Heart right ventricle (tissue), 16 donors: ENCODE measurements at regions not wholly inside any gene's neighbourhood (a gene's known extent, or its start where the extent isn't known, plus 50 kb on each side); places are given as distances from the start of the nearest gene placed in this dataset.
"Not testable (repeated sequence)": the region's sequence is repeated elsewhere in the genome, so short reads cannot be mapped to it uniquely, and the experiment has no call there.

Source experiments
- ATAC-seq, 8 donors: fragments of 200-7000 bp; cut with Tn5 transposase; one replicate each; pipeline ENCODE4 v1.9.1; 2020; ENCODE audit warnings: mild to moderate bottlenecking in 8 of 8, moderate library complexity in 8 of 8, moderate number of reproducible peaks in 1 of 8
- DNase-seq, 2 donors: peaks; one replicate each; pipeline ENCODE4 v3.0.0-alpha.2; 2020
- H3K27ac ChIP-seq, 10 donors: fragments of 200-600 bp; sonication (generic) in 2 of 10; one replicate each; pipeline versions ENCODE4 v1.5.0 to v1.8.0; 2020 to 2022; ENCODE audit warnings: mild to moderate bottlenecking in 3 of 10
- H3K27me3 ChIP-seq, 7 donors: fragments of 200-600 bp; one replicate each; pipeline ENCODE4 v1.8.0; 2021 to 2022; ENCODE audit warnings: mild to moderate bottlenecking in 2 of 7
- H3K36me3 ChIP-seq, 9 donors: fragments of 200-600 bp; sonication (generic) in 1 of 9; one replicate each; pipeline versions ENCODE4 v1.5.0 to v1.8.0; 2020 to 2022; ENCODE audit warnings: mild to moderate bottlenecking in 2 of 9
- H3K4me1 ChIP-seq, 9 donors: fragments of 200-600 bp; sonication (generic) in 1 of 9; one replicate each; pipeline versions ENCODE4 v1.5.0 to v1.8.0; 2020 to 2022; ENCODE audit warnings: mild to moderate bottlenecking in 4 of 9
- H3K4me3 ChIP-seq, 10 donors: fragments of 200-600 bp; sonication (generic) in 2 of 10; one replicate each; pipeline versions ENCODE4 v1.5.0 to v1.8.0; 2020 to 2022; ENCODE audit warnings: mild to moderate bottlenecking in 7 of 10, moderate library complexity in 2 of 10
- H3K9me3 ChIP-seq, 11 donors: fragments of 200-600 bp in 10 of 11; sonication (generic) in 2 of 11; one replicate each; pipeline versions ENCODE4 v1.5.0 to v1.8.0; 2013 to 2022; ENCODE audit warnings: mild to moderate bottlenecking in 2 of 11, control low read depth in 1 of 11, moderate library complexity in 1 of 11
- WGBS, 2 donors: extraction: QIAGEN DNeasy Blood & Tissue Kit; methylation state at CpG; one replicate each; pipeline ENCODE4 v1.1.7; 2013; ENCODE audit warnings: inconsistent platforms in 1 of 2; 5-methylcytosine and 5-hydroxymethylcytosine counted together
- intact Hi-C, 10 donors: fragments of 100-400 bp; cut with DNase I; formaldehyde crosslinking; loops; one replicate each; pipeline versions ENCODE4 v1.11.1 to v1.14.2; 2022
- TF ChIP-seq, protein P1 (sequence below), 9 donors: fragments of 200-600 bp; sonication (generic) in 2 of 9; IDR thresholded peaks; one replicate each; pipeline versions ENCODE4 v1.5.0 to v1.8.0; 2021 to 2022; ENCODE audit warnings: antibody characterized with exemption in 9 of 9, mild to moderate bottlenecking in 5 of 9, moderate library complexity in 1 of 9
- donor health status: Arrhythmogenic right ventricular cardiomyopathy.
- donor health status: ischemic (EF 13 %, LVEDD 7.1; RV severe dilation, severe dysfunction).
- donor health status: healthy with polysubstance abuse.
- donor health status: DM: no; HTN: yes; CAD: no.
- donor health status: DM: no; HTN: no; CAD: no.
- donor health status: ischemic (EF 25% LVEDD 6.9; RV normal size, moderate dysfunction).
- donor health status: ischemic (EF 25% LVEDD 5.7; RV mildly dilated, moderate dysfunction).
- donor health status: healthy.
- donor health status: DM: yes; HTN: yes; CAD: no.
- donor health status: Ischemic cardiomyopathy.
- donor health status: ischemic (EF 35%, LVEDD 5.7; RV mildly dilated, moderate dysfunction).
- donor health status: nonischemic (EF 11% LVEDD 7.7; RV severe dilation, severe dysfunction).
- donor health status: DM: yes; HTN: yes; CAD: no.
- donor health status: PGD.
- donor health status: ischemic (EF 29% LVEDD 5.4; RV normal size, mild dysfunction).
- donor health status: nonischemic (EF 23%, LVEDD 6.1; RV moderate dilation, normal function).

DNA sequence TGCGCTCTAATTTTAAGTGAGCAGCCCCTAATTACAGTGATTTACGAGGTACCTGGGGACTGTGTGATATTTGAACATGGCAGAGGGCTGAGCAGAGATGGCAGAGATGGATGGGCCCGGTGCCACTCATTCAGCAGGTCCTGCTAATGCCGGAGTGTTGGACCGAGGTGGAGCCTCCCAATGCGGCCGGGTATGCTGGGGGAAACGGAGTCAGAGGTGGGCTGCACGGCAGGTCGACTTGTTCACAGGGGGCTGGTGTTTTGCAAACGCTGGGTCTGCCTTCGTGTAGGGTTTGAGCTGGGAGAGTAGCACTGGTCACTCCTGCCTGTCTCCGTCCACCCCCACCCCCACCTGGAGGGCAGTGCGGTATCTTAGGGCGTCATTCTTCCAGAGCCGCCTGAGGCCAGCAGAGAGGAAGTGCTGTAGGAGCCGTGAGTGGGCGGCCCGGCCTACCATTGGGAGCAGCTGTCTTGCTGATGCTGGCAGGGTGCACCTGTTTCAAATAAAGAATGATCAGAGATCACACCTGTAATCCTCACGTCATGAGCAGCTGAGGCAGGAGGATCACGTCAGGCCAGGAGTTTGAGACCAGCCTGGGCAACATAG is 122.6 kb downstream of the IGLL1 start:
- 77 to 78% methylated on average over 21 of the region's 21 CpGs for WGBS, 2 donors
- Histone ChIP-seq H3K4me3 (no peak overlapping the region), H3K27ac (no peak overlapping the region), H3K9me3 (no peaks in the 10 kb centered on the region), H3K36me3 (no peaks in the 10 kb centered on the region), H3K4me1 (no peaks in the 10 kb centered on the region), H3K27me3 (peaks cover 0 to 48% (median 23%) of the 10 kb centered on the region in 7 donors)
- intact Hi-C loops: no loop called here
- TF ChIP-seq, protein P1, sequence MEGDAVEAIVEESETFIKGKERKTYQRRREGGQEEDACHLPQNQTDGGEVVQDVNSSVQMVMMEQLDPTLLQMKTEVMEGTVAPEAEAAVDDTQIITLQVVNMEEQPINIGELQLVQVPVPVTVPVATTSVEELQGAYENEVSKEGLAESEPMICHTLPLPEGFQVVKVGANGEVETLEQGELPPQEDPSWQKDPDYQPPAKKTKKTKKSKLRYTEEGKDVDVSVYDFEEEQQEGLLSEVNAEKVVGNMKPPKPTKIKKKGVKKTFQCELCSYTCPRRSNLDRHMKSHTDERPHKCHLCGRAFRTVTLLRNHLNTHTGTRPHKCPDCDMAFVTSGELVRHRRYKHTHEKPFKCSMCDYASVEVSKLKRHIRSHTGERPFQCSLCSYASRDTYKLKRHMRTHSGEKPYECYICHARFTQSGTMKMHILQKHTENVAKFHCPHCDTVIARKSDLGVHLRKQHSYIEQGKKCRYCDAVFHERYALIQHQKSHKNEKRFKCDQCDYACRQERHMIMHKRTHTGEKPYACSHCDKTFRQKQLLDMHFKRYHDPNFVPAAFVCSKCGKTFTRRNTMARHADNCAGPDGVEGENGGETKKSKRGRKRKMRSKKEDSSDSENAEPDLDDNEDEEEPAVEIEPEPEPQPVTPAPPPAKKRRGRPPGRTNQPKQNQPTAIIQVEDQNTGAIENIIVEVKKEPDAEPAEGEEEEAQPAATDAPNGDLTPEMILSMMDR (IDR thresholded peaks at IDR 0.05): no peak
- DNase-seq (no peak), ATAC-seq (no peak)

DNA sequence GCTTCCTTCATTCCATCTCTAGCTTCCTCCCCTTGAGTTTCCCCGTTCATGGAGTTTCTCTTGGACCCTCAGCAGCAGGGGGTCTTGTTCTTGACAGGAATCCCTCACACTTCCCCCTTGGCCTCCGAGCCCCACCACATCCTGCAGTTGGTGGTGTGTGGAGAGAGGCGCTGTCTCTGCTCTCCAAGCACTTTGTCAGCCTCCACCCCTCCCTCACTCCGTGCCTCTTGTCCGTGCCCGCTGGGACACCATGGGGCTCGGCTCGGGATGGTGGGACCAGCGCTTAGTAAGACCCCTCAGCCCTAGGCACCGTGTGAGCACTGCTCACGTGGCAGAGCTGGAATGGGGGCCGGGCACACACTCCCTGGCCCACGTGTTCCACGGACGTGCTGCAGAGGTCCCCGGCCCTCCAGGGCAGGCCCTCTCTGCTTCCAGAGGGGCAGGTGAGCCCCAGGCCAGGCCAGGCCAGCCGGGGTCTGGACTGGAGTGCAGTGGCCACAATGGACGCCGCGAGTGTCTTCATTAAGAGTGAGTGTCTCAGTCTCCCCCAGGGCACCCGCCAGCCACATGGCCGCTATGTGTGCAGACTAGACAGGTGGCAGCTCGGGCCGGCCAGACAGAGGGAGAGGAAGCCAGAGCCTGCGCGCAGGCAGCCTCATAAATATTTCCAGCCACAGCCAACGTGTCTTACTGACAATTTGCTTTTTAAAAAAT is 123.3 kb downstream of the IGLL1 start:
- intact Hi-C loops, H3K36me3 ChIP-seq, H3K27ac ChIP-seq, H3K9me3 ChIP-seq, DNase-seq, H3K4me3 ChIP-seq, H3K4me1 ChIP-seq: not testable (repeated sequence)
- H3K27me3 ChIP-seq: peaks cover 0 to 52% (median 23%) of the 10 kb centered on the region in 7 donors
- ATAC-seq: peak in 2 of 8 donors; percentile 16 to 41
- 65 to 68% methylated on average over 27 of the region's 27 CpGs for WGBS, 2 donors

DNA sequence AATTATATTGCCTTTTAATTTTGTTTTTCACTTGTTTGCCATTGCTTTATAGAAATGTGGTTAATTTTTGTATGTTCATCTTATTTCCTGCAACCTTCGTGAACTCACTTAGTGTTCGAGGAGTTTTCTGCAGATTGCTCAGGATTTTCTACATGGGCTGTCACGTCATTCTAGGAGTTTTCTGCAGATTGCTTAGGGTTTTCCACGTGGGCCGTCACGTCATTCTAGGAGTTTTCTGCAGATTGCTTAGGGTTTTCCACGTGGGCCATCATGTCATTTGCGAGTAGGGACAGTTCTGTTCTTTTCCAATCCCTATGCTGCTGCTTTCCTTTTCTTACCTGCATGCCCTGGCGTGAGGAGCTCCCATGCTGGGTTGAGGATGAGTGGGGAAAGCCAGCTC is 125.7 kb downstream of the IGLL1 start:
- H3K4me3 ChIP-seq, ATAC-seq, H3K4me1 ChIP-seq, intact Hi-C loops, H3K27ac ChIP-seq, H3K36me3 ChIP-seq, DNase-seq, H3K9me3 ChIP-seq: not testable (repeated sequence)
- WGBS, 2 donors: 71 to 72% methylated on average over 8 to 9 of the region's 9 CpGs
- H3K27me3 ChIP-seq: peaks cover 0 to 41% (median 19%) of the 10 kb centered on the region in 7 donors

DNA sequence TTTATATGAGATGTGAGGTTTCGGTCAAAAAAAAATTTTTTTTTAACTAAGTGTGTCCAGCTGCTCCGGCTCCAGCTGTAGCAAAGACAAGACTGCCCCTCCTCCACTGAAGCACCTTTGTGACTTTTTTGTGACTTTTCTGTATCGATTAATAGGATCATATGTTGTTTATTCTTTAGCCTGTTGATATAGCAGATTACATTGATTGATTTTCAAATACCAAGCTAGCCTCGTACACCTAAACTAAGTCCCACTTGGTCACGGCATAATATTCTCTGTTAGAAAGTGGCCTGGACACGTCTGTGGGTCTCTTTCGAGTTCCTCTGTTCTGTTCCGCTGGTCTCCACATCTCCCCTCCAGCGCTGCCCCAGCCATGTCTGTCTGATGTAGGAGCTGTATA is 126.8 kb downstream of the IGLL1 start:
- Histone ChIP-seq H3K4me3 (no peak overlapping the region), H3K36me3 (no peaks in the 10 kb centered on the region), H3K9me3 (no peaks in the 10 kb centered on the region), H3K27me3 (peaks cover 0 to 33% (median 19%) of the 10 kb centered on the region in 7 donors), H3K27ac (no peak overlapping the region), H3K4me1 (no peaks in the 10 kb centered on the region)
- TF ChIP-seq, protein P1 (IDR thresholded peaks at IDR 0.05): no peak
- ATAC-seq (no peak), DNase-seq (no peak)
- intact Hi-C loops: no loop called here
- 90 to 92% methylated on average over 9 of the region's 9 CpGs for WGBS, 2 donors

DNA sequence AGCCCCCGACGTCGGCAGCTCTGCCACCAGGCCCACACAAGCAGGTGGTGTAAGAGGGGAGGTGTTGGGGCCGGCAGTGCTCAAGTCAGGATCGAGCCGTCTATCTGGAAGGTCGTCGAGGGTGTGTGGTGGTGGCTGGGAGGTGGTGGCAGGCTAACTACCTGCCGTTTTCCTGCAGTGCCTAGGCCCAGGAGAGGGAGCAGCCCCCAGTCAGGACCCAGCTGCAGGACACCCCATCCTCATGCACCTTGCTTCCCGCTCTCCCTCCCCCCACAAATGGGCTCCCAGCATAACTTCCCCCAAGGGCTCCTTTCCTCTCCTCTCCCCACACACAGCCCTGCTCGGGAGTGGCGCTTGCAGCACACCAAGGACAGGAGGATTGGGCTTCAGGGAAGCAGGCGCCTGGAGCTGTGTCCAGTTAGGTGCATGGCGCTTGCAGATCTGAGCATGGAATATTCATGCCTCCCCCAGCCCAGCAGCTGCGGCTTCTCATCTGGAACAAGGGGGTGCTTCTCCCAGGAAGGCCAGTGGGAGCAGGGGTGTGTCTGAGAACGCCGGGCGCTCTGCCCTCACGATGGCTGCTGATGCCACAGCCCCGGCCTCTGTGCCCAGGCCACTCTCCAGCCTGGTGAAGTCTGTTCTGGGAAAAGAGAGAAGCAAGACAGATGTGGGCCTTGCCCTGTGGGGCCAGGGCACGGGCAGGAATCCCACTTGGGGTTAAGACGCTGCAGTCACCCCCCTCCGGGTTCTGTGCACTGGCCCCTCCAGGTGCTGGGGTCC is 127.7 kb downstream of the IGLL1 start:
- intact Hi-C loops: no loop called here
- Histone ChIP-seq H3K4me3 (no peak overlapping the region), H3K27ac (no peak overlapping the region), H3K9me3 (no peaks in the 10 kb centered on the region), H3K4me1 (no peaks in the 10 kb centered on the region), H3K36me3 (no peaks in the 10 kb centered on the region), H3K27me3 (peaks cover 0 to 25% (median 10%) of the 10 kb centered on the region in 7 donors)
- WGBS, 2 donors: 71 to 76% methylated on average over 23 of the region's 23 CpGs
- TF ChIP-seq, protein P1 (IDR thresholded peaks at IDR 0.05): no peak
- ATAC-seq (no peak), DNase-seq (no peak)

DNA sequence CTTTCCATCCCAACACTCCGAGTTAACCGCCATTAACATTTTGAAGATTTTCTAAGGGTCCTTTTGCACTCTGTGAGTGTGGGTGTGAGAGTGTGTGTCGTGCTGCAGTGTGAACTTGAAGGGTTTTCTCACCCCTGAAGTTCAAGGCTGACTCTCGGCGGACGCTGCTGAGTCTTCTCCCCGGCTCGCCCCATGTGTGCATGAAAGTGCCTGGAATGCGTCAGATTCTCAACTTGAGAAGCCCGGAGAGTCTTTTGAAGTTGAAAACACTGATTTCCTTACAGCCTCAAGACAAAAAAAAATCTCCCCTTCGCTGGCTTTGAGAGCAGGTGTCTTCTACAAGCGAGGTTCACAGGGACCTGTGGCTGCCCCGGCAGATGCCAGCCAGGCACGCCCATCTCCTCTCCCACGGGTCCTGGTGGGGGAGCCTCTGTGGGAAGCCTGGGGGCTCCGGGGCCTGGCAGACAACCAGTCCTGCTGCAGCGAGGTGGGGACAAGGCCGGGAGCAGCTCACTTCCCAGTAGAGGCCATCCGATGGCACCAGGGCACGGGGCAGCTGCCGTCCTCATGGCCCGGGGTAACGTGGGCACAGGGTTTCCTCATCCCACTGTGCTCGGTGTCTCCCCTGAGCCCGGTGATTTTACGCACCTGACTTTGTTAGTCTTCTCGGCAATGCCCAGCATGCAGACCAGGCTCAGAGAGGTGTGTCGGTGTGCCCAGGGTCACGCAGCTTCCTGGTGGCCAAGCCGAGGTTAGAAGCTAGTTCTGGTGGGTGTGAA is 128.4 kb downstream of the IGLL1 start:
- DNase-seq, H3K36me3 ChIP-seq, H3K9me3 ChIP-seq, intact Hi-C loops, H3K4me3 ChIP-seq, H3K27ac ChIP-seq, H3K4me1 ChIP-seq: not testable (repeated sequence)
- ATAC-seq: peak in 1 of 8 donors; percentile 22
- peaks cover 0 to 17% (median 3%) of the 10 kb centered on the region in 7 donors for H3K27me3 ChIP-seq
- 67 to 68% methylated on average over 30 of the region's 30 CpGs for WGBS, 2 donors

DNA sequence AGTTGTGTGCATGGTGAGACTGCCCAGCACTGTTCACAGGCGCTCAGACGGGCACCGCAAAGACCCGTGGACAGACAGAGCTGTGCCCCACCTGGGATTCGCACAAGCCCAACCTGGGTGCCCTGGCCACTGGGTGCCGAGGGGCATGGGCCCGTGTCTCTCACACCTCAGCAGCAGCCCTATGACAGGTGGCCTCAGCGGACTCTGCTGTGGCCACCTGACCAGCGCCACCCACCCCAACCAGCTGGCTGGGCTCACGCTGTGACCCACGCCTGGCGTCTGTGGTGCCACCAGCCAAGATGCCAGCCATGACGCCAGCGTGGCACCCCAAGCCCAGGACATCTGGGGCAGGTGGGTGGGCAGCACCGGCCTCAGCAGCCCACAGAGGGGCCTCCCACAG is 129.3 kb downstream of the IGLL1 start:
- DNase-seq, H3K36me3 ChIP-seq, H3K9me3 ChIP-seq, H3K27ac ChIP-seq, H3K4me3 ChIP-seq, H3K4me1 ChIP-seq, intact Hi-C loops, ATAC-seq: not testable (repeated sequence)
- 95% methylated on average over 14 to 15 of the region's 15 CpGs for WGBS, 2 donors
- H3K27me3 ChIP-seq: peaks cover 0 to 14% (median 0%) of the 10 kb centered on the region in 7 donors
